ENCODE measurements at regions not wholly inside any gene's neighbourhood (a gene's known extent, or its start where the extent isn't known, plus 50 kb on each side); places are given as distances from the start of the nearest gene placed in this dataset.

DNA sequence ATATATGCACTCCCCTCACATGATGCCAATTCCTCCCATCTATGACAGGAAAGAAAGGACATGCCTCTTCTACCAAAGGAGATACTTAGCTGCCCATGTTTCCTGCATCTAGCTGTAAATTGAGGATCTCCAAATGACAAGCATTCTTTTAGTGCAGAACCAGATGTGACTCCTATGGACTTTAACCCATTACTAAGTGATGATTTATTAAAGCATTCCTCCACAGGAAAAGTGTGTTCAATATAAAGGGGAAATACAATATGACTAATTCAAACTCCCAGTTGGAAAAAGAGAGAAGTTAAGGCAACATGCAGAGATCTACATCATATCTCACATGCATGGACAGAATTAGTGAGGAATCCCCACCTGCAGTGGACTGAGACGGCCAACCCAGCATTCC is 221.3 kb downstream of the FAM76B start:
- peaks cover 4% of the 10 kb centered on the region; the same call in 1 of the 2 replicates for H3K27me3 Mint-ChIP-seq (ENCODE audit: low read depth)
- H3K4me1 Mint-ChIP-seq, result 0 out of 2 replicates have a peak, but pooled peaks cover 3% of the 10 kb centered on the region
- POLR2A ChIA-PET, result no interaction called here
- DNase-seq (ENCODE audit: low spot score) (no peak), ATAC-seq (no peak)
- H3K36me3 Mint-ChIP-seq, result peaks cover 17% of the 10 kb centered on the region
- H3K4me3 Mint-ChIP-seq, result no peak overlapping the region
- H3K27ac Mint-ChIP-seq, result no peak overlapping the region
- TF ChIP-seq TCF7 (CRISPR knock-in tag; IDR thresholded peaks at IDR 0.05; ENCODE audit: low read depth) (no peak), NFATC4 (CRISPR knock-in tag; IDR thresholded peaks at IDR 0.05) (no peak), JAZF1 (CRISPR knock-in tag; IDR thresholded peaks at IDR 0.05) (no peak), OVOL2 (CRISPR knock-in tag; IDR thresholded peaks at IDR 0.05; ENCODE audit: borderline replicate concordance) (no peak)
- TF ChIP-seq, protein P1, sequence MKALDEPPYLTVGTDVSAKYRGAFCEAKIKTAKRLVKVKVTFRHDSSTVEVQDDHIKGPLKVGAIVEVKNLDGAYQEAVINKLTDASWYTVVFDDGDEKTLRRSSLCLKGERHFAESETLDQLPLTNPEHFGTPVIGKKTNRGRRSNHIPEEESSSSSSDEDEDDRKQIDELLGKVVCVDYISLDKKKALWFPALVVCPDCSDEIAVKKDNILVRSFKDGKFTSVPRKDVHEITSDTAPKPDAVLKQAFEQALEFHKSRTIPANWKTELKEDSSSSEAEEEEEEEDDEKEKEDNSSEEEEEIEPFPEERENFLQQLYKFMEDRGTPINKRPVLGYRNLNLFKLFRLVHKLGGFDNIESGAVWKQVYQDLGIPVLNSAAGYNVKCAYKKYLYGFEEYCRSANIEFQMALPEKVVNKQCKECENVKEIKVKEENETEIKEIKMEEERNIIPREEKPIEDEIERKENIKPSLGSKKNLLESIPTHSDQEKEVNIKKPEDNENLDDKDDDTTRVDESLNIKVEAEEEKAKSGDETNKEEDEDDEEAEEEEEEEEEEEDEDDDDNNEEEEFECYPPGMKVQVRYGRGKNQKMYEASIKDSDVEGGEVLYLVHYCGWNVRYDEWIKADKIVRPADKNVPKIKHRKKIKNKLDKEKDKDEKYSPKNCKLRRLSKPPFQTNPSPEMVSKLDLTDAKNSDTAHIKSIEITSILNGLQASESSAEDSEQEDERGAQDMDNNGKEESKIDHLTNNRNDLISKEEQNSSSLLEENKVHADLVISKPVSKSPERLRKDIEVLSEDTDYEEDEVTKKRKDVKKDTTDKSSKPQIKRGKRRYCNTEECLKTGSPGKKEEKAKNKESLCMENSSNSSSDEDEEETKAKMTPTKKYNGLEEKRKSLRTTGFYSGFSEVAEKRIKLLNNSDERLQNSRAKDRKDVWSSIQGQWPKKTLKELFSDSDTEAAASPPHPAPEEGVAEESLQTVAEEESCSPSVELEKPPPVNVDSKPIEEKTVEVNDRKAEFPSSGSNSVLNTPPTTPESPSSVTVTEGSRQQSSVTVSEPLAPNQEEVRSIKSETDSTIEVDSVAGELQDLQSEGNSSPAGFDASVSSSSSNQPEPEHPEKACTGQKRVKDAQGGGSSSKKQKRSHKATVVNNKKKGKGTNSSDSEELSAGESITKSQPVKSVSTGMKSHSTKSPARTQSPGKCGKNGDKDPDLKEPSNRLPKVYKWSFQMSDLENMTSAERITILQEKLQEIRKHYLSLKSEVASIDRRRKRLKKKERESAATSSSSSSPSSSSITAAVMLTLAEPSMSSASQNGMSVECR (CRISPR knock-in tag; IDR thresholded peaks at IDR 0.05; ENCODE audit: borderline replicate concordance), result no peak
- TF ChIP-seq, protein P2, sequence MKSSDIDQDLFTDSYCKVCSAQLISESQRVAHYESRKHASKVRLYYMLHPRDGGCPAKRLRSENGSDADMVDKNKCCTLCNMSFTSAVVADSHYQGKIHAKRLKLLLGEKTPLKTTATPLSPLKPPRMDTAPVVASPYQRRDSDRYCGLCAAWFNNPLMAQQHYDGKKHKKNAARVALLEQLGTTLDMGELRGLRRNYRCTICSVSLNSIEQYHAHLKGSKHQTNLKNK (CRISPR knock-in tag; IDR thresholded peaks at IDR 0.05), result no peak
- CTCF ChIA-PET, result no interaction called here
- peaks cover 23% of the 10 kb centered on the region for H3K9me3 Mint-ChIP-seq

DNA sequence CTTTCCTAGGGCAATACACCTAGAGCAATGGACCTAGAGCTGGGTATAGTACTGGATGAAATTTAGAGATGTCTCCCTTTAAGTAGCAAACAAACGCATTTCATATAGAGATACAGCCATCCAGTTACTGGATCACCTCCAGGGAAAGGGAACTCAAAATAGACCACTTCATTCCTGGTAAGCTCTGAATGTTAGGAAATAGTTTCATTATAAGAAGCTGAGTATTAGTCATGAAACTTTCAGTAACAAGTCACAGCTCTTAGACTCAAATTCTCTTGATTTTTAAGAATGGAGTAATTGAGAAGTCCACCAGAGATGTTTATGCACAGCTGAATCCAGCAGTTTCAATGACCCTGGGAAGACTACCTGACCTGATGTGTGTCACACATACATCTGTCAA is 221.9 kb downstream of the FAM76B start:
- peaks cover 17% of the 10 kb centered on the region for H3K36me3 Mint-ChIP-seq
- ATAC-seq (no peak), DNase-seq (ENCODE audit: low spot score) (no peak)
- TF ChIP-seq, protein P3, sequence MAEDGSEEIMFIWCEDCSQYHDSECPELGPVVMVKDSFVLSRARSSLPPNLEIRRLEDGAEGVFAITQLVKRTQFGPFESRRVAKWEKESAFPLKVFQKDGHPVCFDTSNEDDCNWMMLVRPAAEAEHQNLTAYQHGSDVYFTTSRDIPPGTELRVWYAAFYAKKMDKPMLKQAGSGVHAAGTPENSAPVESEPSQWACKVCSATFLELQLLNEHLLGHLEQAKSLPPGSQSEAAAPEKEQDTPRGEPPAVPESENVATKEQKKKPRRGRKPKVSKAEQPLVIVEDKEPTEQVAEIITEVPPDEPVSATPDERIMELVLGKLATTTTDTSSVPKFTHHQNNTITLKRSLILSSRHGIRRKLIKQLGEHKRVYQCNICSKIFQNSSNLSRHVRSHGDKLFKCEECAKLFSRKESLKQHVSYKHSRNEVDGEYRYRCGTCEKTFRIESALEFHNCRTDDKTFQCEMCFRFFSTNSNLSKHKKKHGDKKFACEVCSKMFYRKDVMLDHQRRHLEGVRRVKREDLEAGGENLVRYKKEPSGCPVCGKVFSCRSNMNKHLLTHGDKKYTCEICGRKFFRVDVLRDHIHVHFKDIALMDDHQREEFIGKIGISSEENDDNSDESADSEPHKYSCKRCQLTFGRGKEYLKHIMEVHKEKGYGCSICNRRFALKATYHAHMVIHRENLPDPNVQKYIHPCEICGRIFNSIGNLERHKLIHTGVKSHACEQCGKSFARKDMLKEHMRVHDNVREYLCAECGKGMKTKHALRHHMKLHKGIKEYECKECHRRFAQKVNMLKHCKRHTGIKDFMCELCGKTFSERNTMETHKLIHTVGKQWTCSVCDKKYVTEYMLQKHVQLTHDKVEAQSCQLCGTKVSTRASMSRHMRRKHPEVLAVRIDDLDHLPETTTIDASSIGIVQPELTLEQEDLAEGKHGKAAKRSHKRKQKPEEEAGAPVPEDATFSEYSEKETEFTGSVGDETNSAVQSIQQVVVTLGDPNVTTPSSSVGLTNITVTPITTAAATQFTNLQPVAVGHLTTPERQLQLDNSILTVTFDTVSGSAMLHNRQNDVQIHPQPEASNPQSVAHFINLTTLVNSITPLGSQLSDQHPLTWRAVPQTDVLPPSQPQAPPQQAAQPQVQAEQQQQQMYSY (CRISPR knock-in tag; IDR thresholded peaks at IDR 0.05), result no peak
- TF ChIP-seq SMAD3 (CRISPR knock-in tag; IDR thresholded peaks at IDR 0.05; ENCODE audit: borderline replicate concordance), result no peak
- TF ChIP-seq, protein P4, sequence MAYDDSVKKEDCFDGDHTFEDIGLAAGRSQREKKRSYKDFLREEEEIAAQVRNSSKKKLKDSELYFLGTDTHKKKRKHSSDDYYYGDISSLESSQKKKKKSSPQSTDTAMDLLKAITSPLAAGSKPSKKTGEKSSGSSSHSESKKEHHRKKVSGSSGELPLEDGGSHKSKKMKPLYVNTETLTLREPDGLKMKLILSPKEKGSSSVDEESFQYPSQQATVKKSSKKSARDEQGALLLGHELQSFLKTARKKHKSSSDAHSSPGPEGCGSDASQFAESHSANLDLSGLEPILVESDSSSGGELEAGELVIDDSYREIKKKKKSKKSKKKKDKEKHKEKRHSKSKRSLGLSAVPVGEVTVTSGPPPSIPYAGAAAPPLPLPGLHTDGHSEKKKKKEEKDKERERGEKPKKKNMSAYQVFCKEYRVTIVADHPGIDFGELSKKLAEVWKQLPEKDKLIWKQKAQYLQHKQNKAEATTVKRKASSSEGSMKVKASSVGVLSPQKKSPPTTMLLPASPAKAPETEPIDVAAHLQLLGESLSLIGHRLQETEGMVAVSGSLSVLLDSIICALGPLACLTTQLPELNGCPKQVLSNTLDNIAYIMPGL (CRISPR knock-in tag; IDR thresholded peaks at IDR 0.05), result no peak
- no peak for TF ChIP-seq FOXJ3 (CRISPR knock-in tag; IDR thresholded peaks at IDR 0.05; ENCODE audit: borderline replicate concordance)
- no peak for TF ChIP-seq KAT7 (CRISPR knock-in tag; IDR thresholded peaks at IDR 0.05; ENCODE audit: borderline replicate concordance)
- TF ChIP-seq CREB1 (CRISPR knock-in tag; IDR thresholded peaks at IDR 0.05), result no peak
- no peak for TF ChIP-seq ZBTB21 (CRISPR knock-in tag; IDR thresholded peaks at IDR 0.05; ENCODE audit: borderline replicate concordance)
- no peak for TF ChIP-seq NFE2L1 (CRISPR knock-in tag; IDR thresholded peaks at IDR 0.05)
- no peak for TF ChIP-seq ATF1 (CRISPR knock-in tag; IDR thresholded peaks at IDR 0.05)
- TF ChIP-seq, protein P5, sequence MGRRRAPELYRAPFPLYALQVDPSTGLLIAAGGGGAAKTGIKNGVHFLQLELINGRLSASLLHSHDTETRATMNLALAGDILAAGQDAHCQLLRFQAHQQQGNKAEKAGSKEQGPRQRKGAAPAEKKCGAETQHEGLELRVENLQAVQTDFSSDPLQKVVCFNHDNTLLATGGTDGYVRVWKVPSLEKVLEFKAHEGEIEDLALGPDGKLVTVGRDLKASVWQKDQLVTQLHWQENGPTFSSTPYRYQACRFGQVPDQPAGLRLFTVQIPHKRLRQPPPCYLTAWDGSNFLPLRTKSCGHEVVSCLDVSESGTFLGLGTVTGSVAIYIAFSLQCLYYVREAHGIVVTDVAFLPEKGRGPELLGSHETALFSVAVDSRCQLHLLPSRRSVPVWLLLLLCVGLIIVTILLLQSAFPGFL (CRISPR knock-in tag; IDR thresholded peaks at IDR 0.05; ENCODE audit: borderline replicate concordance), result no peak
- no peak for TF ChIP-seq NFATC4 (CRISPR knock-in tag; IDR thresholded peaks at IDR 0.05)
- no peak for TF ChIP-seq NR2C2 (CRISPR knock-in tag; IDR thresholded peaks at IDR 0.05)
- TF ChIP-seq, protein P6, sequence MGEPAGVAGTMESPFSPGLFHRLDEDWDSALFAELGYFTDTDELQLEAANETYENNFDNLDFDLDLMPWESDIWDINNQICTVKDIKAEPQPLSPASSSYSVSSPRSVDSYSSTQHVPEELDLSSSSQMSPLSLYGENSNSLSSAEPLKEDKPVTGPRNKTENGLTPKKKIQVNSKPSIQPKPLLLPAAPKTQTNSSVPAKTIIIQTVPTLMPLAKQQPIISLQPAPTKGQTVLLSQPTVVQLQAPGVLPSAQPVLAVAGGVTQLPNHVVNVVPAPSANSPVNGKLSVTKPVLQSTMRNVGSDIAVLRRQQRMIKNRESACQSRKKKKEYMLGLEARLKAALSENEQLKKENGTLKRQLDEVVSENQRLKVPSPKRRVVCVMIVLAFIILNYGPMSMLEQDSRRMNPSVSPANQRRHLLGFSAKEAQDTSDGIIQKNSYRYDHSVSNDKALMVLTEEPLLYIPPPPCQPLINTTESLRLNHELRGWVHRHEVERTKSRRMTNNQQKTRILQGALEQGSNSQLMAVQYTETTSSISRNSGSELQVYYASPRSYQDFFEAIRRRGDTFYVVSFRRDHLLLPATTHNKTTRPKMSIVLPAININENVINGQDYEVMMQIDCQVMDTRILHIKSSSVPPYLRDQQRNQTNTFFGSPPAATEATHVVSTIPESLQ (CRISPR knock-in tag; IDR thresholded peaks at IDR 0.05), result no peak
- no peak overlapping the region for H3K27ac Mint-ChIP-seq
- 0 out of 2 replicates have a peak, but pooled peaks cover 3% of the 10 kb centered on the region for H3K4me1 Mint-ChIP-seq
- H3K9me3 Mint-ChIP-seq, result peaks cover 23% of the 10 kb centered on the region
- ChIA-PET CTCF (no interaction called here), POLR2A (no interaction called here)
- H3K27me3 Mint-ChIP-seq (ENCODE audit: low read depth), result peaks cover 4% of the 10 kb centered on the region; the same call in 1 of the 2 replicates
- H3K4me3 Mint-ChIP-seq, result no peak overlapping the region

Data from WTC11 (cell line).